ENCODE measurements at regions not wholly inside any gene's neighbourhood (a gene's known extent, or its start where the extent isn't known, plus 50 kb on each side); places are given as distances from the start of the nearest gene placed in this dataset.

DNA sequence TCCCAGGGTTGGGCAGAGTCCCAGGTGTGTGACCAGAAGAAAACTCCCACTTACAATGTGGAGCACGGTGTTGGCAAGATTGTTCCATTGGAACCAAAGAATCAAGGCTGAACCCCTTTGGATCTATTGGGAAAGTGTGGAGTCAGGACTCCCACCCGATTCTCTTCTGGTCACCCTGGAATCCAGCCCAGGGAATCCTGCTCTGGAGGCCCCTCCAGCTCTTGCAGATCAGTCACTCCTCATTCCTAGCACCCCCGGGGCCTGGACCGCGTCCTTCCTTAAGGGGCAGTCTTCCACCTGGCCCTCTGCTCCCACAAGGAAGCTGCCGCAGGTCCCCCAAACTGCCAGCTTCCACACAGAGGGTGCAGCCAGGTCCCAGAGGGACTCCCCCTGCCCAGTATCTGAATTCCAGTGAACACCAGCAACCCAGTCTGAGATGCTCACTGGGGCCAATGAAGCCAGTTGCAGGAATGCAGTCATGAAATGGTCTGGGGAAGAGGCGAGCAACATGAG is 170.1 kb downstream of the GADD45G start (continued):
- TF ChIP-seq, protein P1, sequence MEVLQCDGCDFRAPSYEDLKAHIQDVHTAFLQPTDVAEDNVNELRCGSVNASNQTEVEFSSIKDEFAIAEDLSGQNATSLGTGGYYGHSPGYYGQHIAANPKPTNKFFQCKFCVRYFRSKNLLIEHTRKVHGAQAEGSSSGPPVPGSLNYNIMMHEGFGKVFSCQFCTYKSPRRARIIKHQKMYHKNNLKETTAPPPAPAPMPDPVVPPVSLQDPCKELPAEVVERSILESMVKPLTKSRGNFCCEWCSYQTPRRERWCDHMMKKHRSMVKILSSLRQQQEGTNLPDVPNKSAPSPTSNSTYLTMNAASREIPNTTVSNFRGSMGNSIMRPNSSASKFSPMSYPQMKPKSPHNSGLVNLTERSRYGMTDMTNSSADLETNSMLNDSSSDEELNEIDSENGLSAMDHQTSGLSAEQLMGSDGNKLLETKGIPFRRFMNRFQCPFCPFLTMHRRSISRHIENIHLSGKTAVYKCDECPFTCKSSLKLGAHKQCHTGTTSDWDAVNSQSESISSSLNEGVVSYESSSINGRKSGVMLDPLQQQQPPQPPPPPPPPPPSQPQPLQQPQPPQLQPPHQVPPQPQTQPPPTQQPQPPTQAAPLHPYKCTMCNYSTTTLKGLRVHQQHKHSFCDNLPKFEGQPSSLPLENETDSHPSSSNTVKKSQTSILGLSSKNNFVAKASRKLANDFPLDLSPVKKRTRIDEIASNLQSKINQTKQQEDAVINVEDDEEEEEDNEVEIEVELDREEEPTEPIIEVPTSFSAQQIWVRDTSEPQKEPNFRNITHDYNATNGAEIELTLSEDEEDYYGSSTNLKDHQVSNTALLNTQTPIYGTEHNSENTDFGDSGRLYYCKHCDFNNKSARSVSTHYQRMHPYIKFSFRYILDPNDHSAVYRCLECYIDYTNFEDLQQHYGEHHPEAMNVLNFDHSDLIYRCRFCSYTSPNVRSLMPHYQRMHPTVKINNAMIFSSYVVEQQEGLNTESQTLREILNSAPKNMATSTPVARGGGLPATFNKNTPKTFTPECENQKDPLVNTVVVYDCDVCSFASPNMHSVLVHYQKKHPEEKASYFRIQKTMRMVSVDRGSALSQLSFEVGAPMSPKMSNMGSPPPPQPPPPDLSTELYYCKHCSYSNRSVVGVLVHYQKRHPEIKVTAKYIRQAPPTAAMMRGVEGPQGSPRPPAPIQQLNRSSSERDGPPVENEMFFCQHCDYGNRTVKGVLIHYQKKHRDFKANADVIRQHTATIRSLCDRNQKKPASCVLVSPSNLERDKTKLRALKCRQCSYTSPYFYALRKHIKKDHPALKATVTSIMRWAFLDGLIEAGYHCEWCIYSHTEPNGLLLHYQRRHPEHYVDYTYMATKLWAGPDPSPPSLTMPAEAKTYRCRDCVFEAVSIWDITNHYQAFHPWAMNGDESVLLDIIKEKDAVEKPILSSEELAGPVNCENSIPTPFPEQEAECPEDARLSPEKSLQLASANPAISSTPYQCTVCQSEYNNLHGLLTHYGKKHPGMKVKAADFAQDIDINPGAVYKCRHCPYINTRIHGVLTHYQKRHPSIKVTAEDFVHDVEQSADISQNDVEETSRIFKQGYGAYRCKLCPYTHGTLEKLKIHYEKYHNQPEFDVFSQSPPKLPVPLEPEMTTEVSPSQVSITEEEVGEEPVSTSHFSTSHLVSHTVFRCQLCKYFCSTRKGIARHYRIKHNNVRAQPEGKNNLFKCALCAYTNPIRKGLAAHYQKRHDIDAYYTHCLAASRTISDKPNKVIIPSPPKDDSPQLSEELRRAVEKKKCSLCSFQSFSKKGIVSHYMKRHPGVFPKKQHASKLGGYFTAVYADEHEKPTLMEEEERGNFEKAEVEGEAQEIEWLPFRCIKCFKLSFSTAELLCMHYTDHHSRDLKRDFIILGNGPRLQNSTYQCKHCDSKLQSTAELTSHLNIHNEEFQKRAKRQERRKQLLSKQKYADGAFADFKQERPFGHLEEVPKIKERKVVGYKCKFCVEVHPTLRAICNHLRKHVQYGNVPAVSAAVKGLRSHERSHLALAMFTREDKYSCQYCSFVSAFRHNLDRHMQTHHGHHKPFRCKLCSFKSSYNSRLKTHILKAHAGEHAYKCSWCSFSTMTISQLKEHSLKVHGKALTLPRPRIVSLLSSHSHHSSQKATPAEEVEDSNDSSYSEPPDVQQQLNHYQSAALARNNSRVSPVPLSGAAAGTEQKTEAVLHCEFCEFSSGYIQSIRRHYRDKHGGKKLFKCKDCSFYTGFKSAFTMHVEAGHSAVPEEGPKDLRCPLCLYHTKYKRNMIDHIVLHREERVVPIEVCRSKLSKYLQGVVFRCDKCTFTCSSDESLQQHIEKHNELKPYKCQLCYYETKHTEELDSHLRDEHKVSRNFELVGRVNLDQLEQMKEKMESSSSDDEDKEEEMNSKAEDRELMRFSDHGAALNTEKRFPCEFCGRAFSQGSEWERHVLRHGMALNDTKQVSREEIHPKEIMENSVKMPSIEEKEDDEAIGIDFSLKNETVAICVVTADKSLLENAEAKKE (CRISPR knock-in tag; IDR thresholded peaks at IDR 0.05) = no peak
- no peak for TF ChIP-seq NANOG (IDR thresholded peaks at IDR 0.05; ENCODE audit: borderline replicate concordance)
- TF ChIP-seq, protein P2, sequence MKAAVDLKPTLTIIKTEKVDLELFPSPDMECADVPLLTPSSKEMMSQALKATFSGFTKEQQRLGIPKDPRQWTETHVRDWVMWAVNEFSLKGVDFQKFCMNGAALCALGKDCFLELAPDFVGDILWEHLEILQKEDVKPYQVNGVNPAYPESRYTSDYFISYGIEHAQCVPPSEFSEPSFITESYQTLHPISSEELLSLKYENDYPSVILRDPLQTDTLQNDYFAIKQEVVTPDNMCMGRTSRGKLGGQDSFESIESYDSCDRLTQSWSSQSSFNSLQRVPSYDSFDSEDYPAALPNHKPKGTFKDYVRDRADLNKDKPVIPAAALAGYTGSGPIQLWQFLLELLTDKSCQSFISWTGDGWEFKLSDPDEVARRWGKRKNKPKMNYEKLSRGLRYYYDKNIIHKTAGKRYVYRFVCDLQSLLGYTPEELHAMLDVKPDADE (IDR thresholded peaks at IDR 0.05) = no peak

DNA sequence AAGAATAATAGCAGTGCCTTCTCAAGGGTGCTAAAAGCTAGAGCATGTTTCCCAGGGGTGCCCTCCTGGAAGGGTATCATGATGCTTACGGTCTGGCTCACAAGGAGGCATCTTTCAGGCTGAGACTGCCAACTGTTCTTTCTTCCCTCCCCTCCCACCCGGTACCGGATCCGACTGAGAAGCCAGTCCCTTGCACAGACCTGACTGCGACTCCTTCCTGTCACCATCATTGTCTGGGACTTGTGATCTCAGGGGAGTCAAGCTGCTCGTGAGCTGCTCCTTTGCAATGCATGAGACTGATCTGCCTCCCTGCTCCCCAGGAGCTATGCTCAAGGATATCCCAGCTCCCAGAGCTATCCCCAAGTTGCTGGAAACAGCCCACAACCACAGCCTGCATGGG is 170.8 kb downstream of the GADD45G start:
- no peaks in the 10 kb centered on the region for H3K9me3 Mint-ChIP-seq
- Histone ChIP-seq H3F3A (replicated peaks; ENCODE audit: low read depth) (no peaks in the 10 kb centered on the region), H3K4me2 (no peak overlapping the region), H3K9me2 (ENCODE audit: insufficient read depth) (no peaks in the 10 kb centered on the region), H3K27me3 (ENCODE audit: insufficient read depth) (no peaks in the 10 kb centered on the region), H3K4me3 (no peak overlapping the region), H3K4me1 (ENCODE audit: insufficient read depth) (no peaks in the 10 kb centered on the region), H4K20me1 (replicated peaks; ENCODE audit: insufficient read depth) (no peaks in the 10 kb centered on the region), H3K79me2 (replicated peaks; ENCODE audit: insufficient read depth) (no peaks in the 10 kb centered on the region), H2AFZ (no peak overlapping the region), H3K27ac (ENCODE audit: low read depth) (no peak overlapping the region), H3K36me3 (ENCODE audit: insufficient read depth) (no peaks in the 10 kb centered on the region)
- no peaks in the 10 kb centered on the region for H3K4me1 Mint-ChIP-seq
- ATAC-seq = no peak
- peaks cover 3% of the 10 kb centered on the region for H3K27me3 Mint-ChIP-seq (ENCODE audit: insufficient read depth, low read depth, poor library complexity)
- no peak for DNase-seq (ENCODE audit: low spot score)
- no peak overlapping the region for H3K27ac Mint-ChIP-seq
- no peak overlapping the region for H3K4me3 Mint-ChIP-seq
- no peaks in the 10 kb centered on the region for H3K36me3 Mint-ChIP-seq (ENCODE audit: low read depth)
- TF ChIP-seq NANOG (IDR thresholded peaks at IDR 0.05; ENCODE audit: borderline replicate concordance) = no peak
- TF ChIP-seq, protein P3, sequence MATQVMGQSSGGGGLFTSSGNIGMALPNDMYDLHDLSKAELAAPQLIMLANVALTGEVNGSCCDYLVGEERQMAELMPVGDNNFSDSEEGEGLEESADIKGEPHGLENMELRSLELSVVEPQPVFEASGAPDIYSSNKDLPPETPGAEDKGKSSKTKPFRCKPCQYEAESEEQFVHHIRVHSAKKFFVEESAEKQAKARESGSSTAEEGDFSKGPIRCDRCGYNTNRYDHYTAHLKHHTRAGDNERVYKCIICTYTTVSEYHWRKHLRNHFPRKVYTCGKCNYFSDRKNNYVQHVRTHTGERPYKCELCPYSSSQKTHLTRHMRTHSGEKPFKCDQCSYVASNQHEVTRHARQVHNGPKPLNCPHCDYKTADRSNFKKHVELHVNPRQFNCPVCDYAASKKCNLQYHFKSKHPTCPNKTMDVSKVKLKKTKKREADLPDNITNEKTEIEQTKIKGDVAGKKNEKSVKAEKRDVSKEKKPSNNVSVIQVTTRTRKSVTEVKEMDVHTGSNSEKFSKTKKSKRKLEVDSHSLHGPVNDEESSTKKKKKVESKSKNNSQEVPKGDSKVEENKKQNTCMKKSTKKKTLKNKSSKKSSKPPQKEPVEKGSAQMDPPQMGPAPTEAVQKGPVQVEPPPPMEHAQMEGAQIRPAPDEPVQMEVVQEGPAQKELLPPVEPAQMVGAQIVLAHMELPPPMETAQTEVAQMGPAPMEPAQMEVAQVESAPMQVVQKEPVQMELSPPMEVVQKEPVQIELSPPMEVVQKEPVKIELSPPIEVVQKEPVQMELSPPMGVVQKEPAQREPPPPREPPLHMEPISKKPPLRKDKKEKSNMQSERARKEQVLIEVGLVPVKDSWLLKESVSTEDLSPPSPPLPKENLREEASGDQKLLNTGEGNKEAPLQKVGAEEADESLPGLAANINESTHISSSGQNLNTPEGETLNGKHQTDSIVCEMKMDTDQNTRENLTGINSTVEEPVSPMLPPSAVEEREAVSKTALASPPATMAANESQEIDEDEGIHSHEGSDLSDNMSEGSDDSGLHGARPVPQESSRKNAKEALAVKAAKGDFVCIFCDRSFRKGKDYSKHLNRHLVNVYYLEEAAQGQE (IDR thresholded peaks at IDR 0.05; ENCODE audit: unreplicated experiment) = no peak
- TF ChIP-seq, protein P2 (IDR thresholded peaks at IDR 0.05) = no peak

Data from GM23338 (cell line).